Peyer's patch (tissue), 4 donors: ENCODE measurements at regions not wholly inside any gene's neighbourhood (a gene's known extent, or its start where the extent isn't known, plus 50 kb on each side); places are given as distances from the start of the nearest gene placed in this dataset.

Experiments
- POLR2A ChIP-seq, 2 donors: fragments of 450-650 bp; IDR thresholded peaks; one replicate each; pipeline ENCODE4 v1.5.1; 2017; ENCODE audit warnings: antibody characterized with exemption in 2 of 2, mild to moderate bottlenecking in 2 of 2, moderate library complexity in 2 of 2
- TF ChIP-seq, protein P1 (sequence below), 6 experiments: fragments of 450-650 bp in 4 of 6; fragments of 200-600 bp in 2 of 6; sonication (generic) in 1 of 6; IDR thresholded peaks; one replicate each; pipeline ENCODE4 v1.5.1; 2017 to 2019; ENCODE audit warnings: antibody characterized with exemption in 6 of 6, mild to moderate bottlenecking in 3 of 6, moderate library complexity in 1 of 6

DNA sequence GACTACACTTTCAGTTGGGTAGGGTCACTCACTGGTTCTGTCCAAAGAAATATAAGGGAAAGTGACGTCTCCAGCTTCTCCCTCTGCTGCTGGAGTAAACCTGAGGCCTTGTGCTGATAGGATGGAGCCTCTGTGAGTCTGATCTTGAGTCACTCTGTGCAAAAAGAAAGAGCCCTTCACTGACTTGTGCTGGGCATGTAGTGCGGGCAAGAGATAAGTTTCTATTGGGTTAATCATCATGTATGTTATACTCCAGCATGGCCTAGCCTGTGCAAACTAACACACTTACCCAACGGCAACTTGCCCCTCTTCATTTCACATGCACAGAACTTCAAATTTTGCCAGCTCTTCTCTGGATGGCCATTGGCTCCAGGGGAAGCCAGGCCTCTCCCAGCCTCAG lies 118.5 kb upstream of the LMO4 start:
- TF ChIP-seq, protein P1, sequence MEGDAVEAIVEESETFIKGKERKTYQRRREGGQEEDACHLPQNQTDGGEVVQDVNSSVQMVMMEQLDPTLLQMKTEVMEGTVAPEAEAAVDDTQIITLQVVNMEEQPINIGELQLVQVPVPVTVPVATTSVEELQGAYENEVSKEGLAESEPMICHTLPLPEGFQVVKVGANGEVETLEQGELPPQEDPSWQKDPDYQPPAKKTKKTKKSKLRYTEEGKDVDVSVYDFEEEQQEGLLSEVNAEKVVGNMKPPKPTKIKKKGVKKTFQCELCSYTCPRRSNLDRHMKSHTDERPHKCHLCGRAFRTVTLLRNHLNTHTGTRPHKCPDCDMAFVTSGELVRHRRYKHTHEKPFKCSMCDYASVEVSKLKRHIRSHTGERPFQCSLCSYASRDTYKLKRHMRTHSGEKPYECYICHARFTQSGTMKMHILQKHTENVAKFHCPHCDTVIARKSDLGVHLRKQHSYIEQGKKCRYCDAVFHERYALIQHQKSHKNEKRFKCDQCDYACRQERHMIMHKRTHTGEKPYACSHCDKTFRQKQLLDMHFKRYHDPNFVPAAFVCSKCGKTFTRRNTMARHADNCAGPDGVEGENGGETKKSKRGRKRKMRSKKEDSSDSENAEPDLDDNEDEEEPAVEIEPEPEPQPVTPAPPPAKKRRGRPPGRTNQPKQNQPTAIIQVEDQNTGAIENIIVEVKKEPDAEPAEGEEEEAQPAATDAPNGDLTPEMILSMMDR (IDR thresholded peaks at IDR 0.05), result no peak
- no peak for TF ChIP-seq POLR2A (IDR thresholded peaks at IDR 0.05)
